HEK293T (cell line): ENCODE measurements at regions not wholly inside any gene's neighbourhood (a gene's known extent, or its start where the extent isn't known, plus 50 kb on each side); places are given as distances from the start of the nearest gene placed in this dataset.

Experiments
- CTCF ChIA-PET: fragments of 350-600 bp; formaldehyde crosslinking; extraction: SDS; loops from one replicate; lab custom pipeline; 2021; ENCODE audit warnings: antibody characterized with exemption, inconsistent platforms; lab: Yijun Ruan, JAX
- POLR2A ChIA-PET: fragments of 350-600 bp; formaldehyde crosslinking; extraction: SDS; loops from one replicate; lab custom pipeline; 2020; ENCODE audit warnings: antibody characterized with exemption, inconsistent platforms; lab: Yijun Ruan, JAX
- DNase-seq: peaks from one replicate; pipeline ENCODE4 v3.0.0; 2012; ENCODE audit warnings: mixed read lengths; ENCODE audit errors: extremely low spot score
- ARNT ChIP-seq: fragments of 450-650 bp; IDR thresholded peaks from 2 replicates; pipeline ENCODE4 v1.6.1; 2017; ENCODE audit warnings: mild to moderate bottlenecking
- BHLHE40 ChIP-seq: fragments of 450-650 bp; IDR thresholded peaks from 2 replicates; pipeline ENCODE4 v1.6.1; 2016; ENCODE audit warnings: mild to moderate bottlenecking, moderate library complexity, borderline replicate concordance
- CTBP1 ChIP-seq: fragments of 450-650 bp; IDR thresholded peaks from 2 replicates; pipeline ENCODE4 v1.6.1; 2016; ENCODE audit warnings: borderline replicate concordance
- ELF4 ChIP-seq: fragments of 450-650 bp; IDR thresholded peaks from 2 replicates; pipeline ENCODE4 v1.6.1; 2017; ENCODE audit warnings: antibody characterized with exemption
- FOXA1 ChIP-seq: fragments of 450-650 bp; IDR thresholded peaks from 2 replicates; pipeline ENCODE4 v1.6.1; 2016; ENCODE audit warnings: mild to moderate bottlenecking
- FOXK2 ChIP-seq: fragments of 450-650 bp; IDR thresholded peaks from 2 replicates; pipeline ENCODE4 v1.6.1; 2016; ENCODE audit warnings: mild to moderate bottlenecking
- FOXM1 ChIP-seq: fragments of 450-650 bp; IDR thresholded peaks from 2 replicates; pipeline ENCODE4 v1.6.1; 2017; ENCODE audit warnings: mild to moderate bottlenecking, borderline replicate concordance
- HDGF ChIP-seq: fragments of 450-650 bp; IDR thresholded peaks from 2 replicates; pipeline ENCODE4 v1.6.1; 2017; ENCODE audit warnings: antibody characterized with exemption, borderline replicate concordance
- L3MBTL2 ChIP-seq: fragments of 450-650 bp; conservative IDR thresholded peaks from 2 replicates; pipeline ENCODE4 v1.6.1; 2016; ENCODE audit warnings: mild to moderate bottlenecking
- LEF1 ChIP-seq: fragments of 450-650 bp; IDR thresholded peaks from 2 replicates; pipeline ENCODE4 v1.6.1; 2017; ENCODE audit warnings: mild to moderate bottlenecking, borderline replicate concordance
- NFRKB ChIP-seq: fragments of 450-650 bp; IDR thresholded peaks from 2 replicates; pipeline ENCODE4 v1.6.1; 2016; ENCODE audit warnings: mild to moderate bottlenecking, moderate library complexity
- SP1 ChIP-seq: fragments of 450-650 bp; IDR thresholded peaks from 2 replicates; pipeline ENCODE4 v1.6.1; 2017
- SUZ12 ChIP-seq: fragments of 450-650 bp; IDR thresholded peaks from 2 replicates; pipeline ENCODE4 v1.6.1; 2016; ENCODE audit warnings: mild to moderate bottlenecking
- TARDBP ChIP-seq: fragments of 450-650 bp; IDR thresholded peaks from 2 replicates; pipeline ENCODE4 v1.6.1; 2016
- ZNF384 ChIP-seq: fragments of 450-650 bp; IDR thresholded peaks from 2 replicates; pipeline ENCODE4 v1.6.1; 2016
- TF ChIP-seq, protein P1 (sequence below): fragments of 450-650 bp; IDR thresholded peaks from 2 replicates; pipeline ENCODE4 v1.6.1; 2016

DNA sequence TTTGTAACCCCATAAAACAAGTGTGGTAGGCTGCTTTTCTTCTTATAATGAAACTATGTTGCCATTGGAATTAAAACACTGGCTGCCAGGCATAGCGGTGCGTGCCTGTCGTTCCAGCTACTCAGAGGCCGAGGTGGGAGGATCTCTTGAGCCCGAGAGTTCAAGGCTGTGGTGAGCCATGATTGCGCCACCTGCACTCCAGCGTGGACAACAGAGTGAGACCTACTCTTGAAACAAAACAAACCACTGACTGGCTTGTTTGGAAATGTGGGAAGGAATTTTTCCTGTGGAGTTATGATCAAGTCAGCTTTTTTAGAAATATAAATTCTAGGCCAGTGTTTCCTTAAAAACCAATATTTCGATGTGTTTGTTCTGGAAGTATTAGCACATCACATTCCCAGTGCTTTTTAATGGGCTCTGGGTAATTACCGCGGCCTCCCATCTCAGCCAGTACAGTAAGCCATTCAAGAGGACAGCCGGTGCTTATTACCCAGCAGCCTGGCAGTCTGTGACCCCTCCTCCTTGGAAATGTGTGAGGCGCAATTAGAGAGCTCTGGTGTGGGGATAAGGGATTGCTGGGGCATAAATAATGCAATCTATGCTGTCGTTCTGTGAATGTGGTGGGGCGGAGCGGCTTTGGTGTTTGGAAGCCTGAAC lies 58.3 kb upstream of the TRAK1 start:
- no peak for TF ChIP-seq FOXM1
- no peak for TF ChIP-seq HDGF
- TF ChIP-seq CTBP1, result no peak
- no peak for TF ChIP-seq ZNF384
- TF ChIP-seq SUZ12, result no peak
- TF ChIP-seq BHLHE40, result no peak
- no peak for TF ChIP-seq ARNT
- TF ChIP-seq L3MBTL2, result no peak
- ChIA-PET CTCF (interaction anchor here (0.7 kb wide), 1 partner anchor 724 kb away, joined by 3 read pairs; no protein-coding TSS in a partner anchor), POLR2A (no interaction called here)
- no peak for DNase-seq

DNA sequence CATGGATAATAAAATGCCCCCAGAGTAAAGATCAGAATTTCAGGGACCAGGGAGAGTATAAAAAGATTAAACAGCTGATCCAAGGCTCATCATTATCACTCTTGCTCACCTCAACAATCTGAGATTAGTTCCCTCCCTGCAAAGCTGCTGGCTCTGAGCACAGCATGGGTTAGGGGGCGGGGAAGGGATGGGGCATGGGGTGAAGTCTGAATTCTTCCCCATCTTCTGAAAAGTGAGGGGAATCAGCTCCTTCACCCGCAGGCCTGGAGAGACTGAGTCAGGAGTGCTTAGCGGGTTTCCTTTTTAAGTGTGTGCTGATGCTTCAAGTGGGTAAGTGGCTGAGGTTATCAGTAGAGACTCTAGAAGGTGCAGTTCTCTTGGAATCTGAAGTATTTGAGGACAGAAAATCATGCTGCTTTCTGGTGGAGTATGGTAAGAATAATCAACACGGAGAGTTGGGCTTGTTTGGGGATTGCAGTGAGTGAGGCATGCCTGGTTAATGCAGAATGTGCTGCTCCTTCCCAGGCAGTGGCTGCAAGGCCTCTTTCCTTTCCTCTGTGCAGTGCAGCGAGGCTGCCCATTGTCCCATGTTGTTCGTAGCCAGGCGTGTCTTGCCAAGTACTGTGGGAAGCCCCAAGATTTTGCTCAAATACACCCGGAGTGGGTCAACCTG lies 59.2 kb upstream of the TRAK1 start:
- CTCF ChIA-PET, result interaction anchor here (1.1 kb wide), 1 partner anchor 68 kb away, joined by 5 read pairs; no protein-coding TSS in a partner anchor

DNA sequence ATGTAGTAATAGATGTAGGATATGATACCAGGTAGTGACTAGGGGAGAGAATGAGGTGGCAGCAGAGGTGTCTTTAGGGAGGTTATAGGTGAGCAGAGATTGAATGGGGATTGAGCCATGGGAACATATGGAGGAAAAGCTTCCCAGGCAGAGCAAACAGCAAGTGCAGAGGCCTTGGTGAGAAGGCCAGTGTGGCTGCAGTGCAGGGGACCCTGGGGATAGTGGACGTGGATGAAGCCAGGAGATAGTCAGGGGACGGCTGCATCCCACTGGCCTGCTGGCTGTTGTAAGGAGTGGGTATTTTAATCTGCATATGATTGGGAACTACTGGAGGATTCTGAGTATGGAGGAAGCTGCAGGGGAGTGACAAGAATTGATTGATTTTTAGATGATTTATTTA lies 62.7 kb upstream of the TRAK1 start:
- ChIA-PET CTCF (no interaction called here), POLR2A (interaction anchor here (0.8 kb wide), 1 partner anchor 73 kb away, joined by 3 read pairs; no protein-coding TSS in a partner anchor)
- DNase-seq, result no peak
- TF ChIP-seq, protein P1, sequence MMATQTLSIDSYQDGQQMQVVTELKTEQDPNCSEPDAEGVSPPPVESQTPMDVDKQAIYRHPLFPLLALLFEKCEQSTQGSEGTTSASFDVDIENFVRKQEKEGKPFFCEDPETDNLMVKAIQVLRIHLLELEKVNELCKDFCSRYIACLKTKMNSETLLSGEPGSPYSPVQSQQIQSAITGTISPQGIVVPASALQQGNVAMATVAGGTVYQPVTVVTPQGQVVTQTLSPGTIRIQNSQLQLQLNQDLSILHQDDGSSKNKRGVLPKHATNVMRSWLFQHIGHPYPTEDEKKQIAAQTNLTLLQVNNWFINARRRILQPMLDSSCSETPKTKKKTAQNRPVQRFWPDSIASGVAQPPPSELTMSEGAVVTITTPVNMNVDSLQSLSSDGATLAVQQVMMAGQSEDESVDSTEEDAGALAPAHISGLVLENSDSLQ, result 0 out of 2 replicates have a peak, but pooled peaks have one; percentile 3
- TF ChIP-seq BHLHE40, result no peak

More for the DNA sequence above, 59.2 kb upstream of the TRAK1 start:
- POLR2A ChIA-PET, result no interaction called here
- TF ChIP-seq HDGF (no peak), BHLHE40 (no peak), FOXM1 (no peak), SP1 (no peak), ARNT (no peak), FOXA1 (no peak), CTBP1 (no peak), TARDBP (no peak), FOXK2 (no peak), ELF4 (no peak), SUZ12 (no peak), L3MBTL2 (no peak), NFRKB (no peak)
- TF ChIP-seq, protein P1, result no peak
- no peak for DNase-seq

DNA sequence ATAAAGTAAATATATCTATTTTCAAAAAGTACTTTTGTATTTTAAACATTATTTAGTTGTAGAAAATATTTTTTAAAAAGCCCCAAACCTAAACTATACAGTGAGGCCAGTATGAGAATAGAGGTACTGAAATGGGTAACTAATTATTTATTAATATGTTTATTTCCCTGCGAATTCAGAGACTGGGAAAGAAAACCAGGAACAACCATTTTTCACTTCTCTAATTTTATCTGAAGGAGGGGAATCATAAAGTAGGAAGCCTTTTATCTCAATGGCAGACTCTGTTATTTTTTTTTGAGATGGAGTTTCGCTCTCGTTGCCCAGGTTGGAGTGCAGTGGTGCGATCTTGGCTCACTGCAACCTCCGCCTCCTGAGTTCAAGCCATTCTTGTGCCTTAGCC lies 63.6 kb upstream of the TRAK1 start:
- POLR2A ChIA-PET, result interaction anchor here (0.8 kb wide), 1 partner anchor 73 kb away, joined by 3 read pairs; no protein-coding TSS in a partner anchor
- no peak for DNase-seq
- TF ChIP-seq NFRKB, result no peak
- no peak for TF ChIP-seq FOXK2
- TF ChIP-seq ZNF384, result no peak
- no peak for TF ChIP-seq SP1
- TF ChIP-seq, protein P1, result no peak
- TF ChIP-seq LEF1, result no peak
- TF ChIP-seq HDGF, result no peak
- TF ChIP-seq BHLHE40, result no peak
- no peak for TF ChIP-seq TARDBP
- no peak for TF ChIP-seq ARNT
- TF ChIP-seq ELF4, result no peak
- TF ChIP-seq FOXM1, result no peak
- TF ChIP-seq SUZ12, result no peak
- no peak for TF ChIP-seq CTBP1
- TF ChIP-seq L3MBTL2, result no peak
- TF ChIP-seq FOXA1, result no peak
- CTCF ChIA-PET, result interaction anchor here (0.6 kb wide), 1 partner anchor 164 kb away, joined by 3 read pairs; no protein-coding TSS in a partner anchor

DNA sequence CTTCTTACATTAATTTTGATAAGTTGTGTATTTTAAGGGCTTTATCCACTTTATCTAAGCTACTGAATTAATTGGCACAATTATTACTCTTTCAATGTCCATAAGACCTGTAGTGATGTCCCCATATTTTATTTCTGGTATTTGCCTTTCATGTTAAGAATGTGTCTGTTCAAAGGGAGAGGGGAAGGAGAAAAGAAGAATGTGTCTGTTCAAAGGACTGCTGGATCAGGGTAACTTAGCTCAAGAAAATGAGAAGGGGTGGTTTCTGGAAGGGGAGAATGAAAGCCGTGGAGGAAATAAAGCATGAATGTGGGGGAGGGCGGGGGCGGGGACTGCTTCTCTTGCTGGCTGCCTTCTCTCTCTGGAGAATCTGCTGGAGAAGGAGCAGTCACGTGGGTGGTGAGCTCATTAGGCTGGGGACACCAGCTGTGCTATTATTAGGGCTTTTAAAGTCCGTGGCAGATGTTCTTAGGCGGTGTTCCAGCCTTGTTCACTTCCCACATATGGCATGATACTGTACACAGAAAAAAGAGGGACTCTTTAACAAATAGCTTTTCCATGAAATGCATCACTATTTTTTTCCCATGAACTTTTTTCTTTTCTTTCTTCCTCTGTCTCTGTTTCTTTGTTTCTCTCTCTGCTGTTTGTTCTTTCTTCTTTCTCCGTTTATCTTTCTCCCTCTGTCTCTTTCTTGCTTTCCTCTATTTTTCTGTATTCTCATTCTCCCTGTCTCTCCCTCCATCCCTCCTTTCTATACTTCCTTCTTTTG lies 63.7 kb upstream of the ULK4 start:
- peak; percentile 64 for DNase-seq
- ChIA-PET POLR2A (interaction anchor here (1.2 to 1.5 kb wide), 3 partner anchors 10 to 25 kb away, joined by 3 read pairs; no protein-coding TSS in a partner anchor), CTCF (interaction anchor here (1.1 kb wide), 1 partner anchor 166 kb away, joined by 3 read pairs; no protein-coding TSS in a partner anchor)
- TF ChIP-seq L3MBTL2 (no peak), FOXA1 (no peak), SUZ12 (no peak), HDGF (no peak)
- TF ChIP-seq, protein P1, result no peak
